ENCODE measurements at regions not wholly inside any gene's neighbourhood (a gene's known extent, or its start where the extent isn't known, plus 50 kb on each side); places are given as distances from the start of the nearest gene placed in this dataset.

- TF ChIP-seq, protein P1, sequence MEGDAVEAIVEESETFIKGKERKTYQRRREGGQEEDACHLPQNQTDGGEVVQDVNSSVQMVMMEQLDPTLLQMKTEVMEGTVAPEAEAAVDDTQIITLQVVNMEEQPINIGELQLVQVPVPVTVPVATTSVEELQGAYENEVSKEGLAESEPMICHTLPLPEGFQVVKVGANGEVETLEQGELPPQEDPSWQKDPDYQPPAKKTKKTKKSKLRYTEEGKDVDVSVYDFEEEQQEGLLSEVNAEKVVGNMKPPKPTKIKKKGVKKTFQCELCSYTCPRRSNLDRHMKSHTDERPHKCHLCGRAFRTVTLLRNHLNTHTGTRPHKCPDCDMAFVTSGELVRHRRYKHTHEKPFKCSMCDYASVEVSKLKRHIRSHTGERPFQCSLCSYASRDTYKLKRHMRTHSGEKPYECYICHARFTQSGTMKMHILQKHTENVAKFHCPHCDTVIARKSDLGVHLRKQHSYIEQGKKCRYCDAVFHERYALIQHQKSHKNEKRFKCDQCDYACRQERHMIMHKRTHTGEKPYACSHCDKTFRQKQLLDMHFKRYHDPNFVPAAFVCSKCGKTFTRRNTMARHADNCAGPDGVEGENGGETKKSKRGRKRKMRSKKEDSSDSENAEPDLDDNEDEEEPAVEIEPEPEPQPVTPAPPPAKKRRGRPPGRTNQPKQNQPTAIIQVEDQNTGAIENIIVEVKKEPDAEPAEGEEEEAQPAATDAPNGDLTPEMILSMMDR (IDR thresholded peaks at IDR 0.05), result no peak
- no peak for TF ChIP-seq POLR2A (IDR thresholded peaks at IDR 0.05)
These were observed 308.3 kb upstream of the FOXQ1 start for GRCh38 chr6:1003394-1004160.

All from testis (tissue), 2 donors.